HCT116 (cell line): ENCODE measurements at regions not wholly inside any gene's neighbourhood (a gene's known extent, or its start where the extent isn't known, plus 50 kb on each side); places are given as distances from the start of the nearest gene placed in this dataset.

ENCODE experiments used
- ATAC-seq: fragments of 200-7000 bp; cut with Tn5 transposase; 2 replicates; pipeline ENCODE4 v1.9.1; 2020; ENCODE audit warnings: mild to moderate bottlenecking, moderate library complexity
- BruUV-seq: library from RNA; stranded (reverse); fragments of 400-500 nt; replicated peaks from 2 replicates; lab custom pipeline; 2021; lab: Mats Ljungman, UMichigan
- CTCF ChIA-PET: fragments of 300-600 bp; sonication (Branson Sonifier 250); formaldehyde crosslinking; loops from one replicate; lab custom pipeline; 2021; ENCODE audit warnings: antibody characterized with exemption; lab: Charles Lee
- POLR2A ChIA-PET: fragments of 300-600, 350-600 bp; sonication (Branson Sonifier 250); formaldehyde crosslinking; loops from one replicate; lab custom pipeline; 2021; ENCODE audit warnings: antibody characterized with exemption; lab: Charles Lee
- RAD21 ChIA-PET, 2 experiments: fragments of 300-600 bp; sonication (Branson Sonifier 250); formaldehyde crosslinking; loops; one replicate each; lab custom pipeline; 2023; ENCODE audit warnings: low total read pairs in 2 of 2; ENCODE audit not compliant: uncharacterized antibody in 2 of 2, unreplicated experiment in 2 of 2, low non-redundant PET in 1 of 2; lab: Charles Lee
- DNase-seq: peaks from one replicate; pipeline ENCODE4 v3.0.0-alpha.2; 2010; ENCODE audit warnings: low read depth, low spot score
- H2AFZ ChIP-seq: fragments of 200-600 bp; shearing (Covaris generic), sonication (generic); 2 replicates; pipeline ENCODE4 v1.6.1; 2017; ENCODE audit warnings: low read depth, mixed run types, mixed read lengths, antibody characterized with exemption, low read length; ENCODE audit not compliant: poor library complexity, severe bottlenecking
- H3K27ac ChIP-seq: 2 replicates; pipeline ENCODE4 v1.5.1; 2012; ENCODE audit warnings: low read depth, low read length
- H3K27me3 ChIP-seq: fragments of 200-600 bp; sonication (generic); 2 replicates; pipeline ENCODE4 v1.6.1; 2016; ENCODE audit warnings: mixed run types, low read length, mixed read lengths; ENCODE audit not compliant: insufficient read depth
- H3K36me3 ChIP-seq, 2 experiments: fragments of 200-500 bp in 1 of 2; fragments of 200-600 bp in 1 of 2; sonication (Bioruptor generic) in 1 of 2; sonication (generic) in 1 of 2; 2 replicates each; pipeline versions ENCODE4 v1.5.1 to v1.6.1; 2014 to 2016; ENCODE audit warnings: low read length in 2 of 2, inconsistent platforms in 1 of 2, mixed read lengths in 1 of 2, mixed run types in 1 of 2; ENCODE audit not compliant: insufficient read depth in 2 of 2, control insufficient read depth in 1 of 2
- H3K4me1 ChIP-seq, 2 experiments: fragments of 200-600 bp in 1 of 2; sonication (generic) in 1 of 2; 2 replicates each; pipeline versions ENCODE4 v1.5.1 to v1.6.1; 2012 to 2017; ENCODE audit warnings: low read length in 2 of 2, inconsistent platforms in 1 of 2, mild to moderate bottlenecking in 1 of 2, mixed read lengths in 1 of 2, mixed run types in 1 of 2, moderate library complexity in 1 of 2; ENCODE audit not compliant: insufficient read depth in 2 of 2, control insufficient read depth in 1 of 2
- H3K4me2 ChIP-seq: fragments of 200-600 bp; sonication (generic); 2 replicates; pipeline ENCODE4 v1.6.1; 2017; ENCODE audit warnings: mixed run types, low read length, mixed read lengths
- H3K4me3 ChIP-seq, 2 experiments: fragments of 200-600 bp in 1 of 2; sonication (generic) in 1 of 2; replicated peaks in 1 of 2; 2 replicates each; pipeline ENCODE4 v1.5.1; 2011 to 2016; ENCODE audit warnings: low read length in 2 of 2, control low read depth in 1 of 2, low read depth in 1 of 2, mild to moderate bottlenecking in 1 of 2, mixed read lengths in 1 of 2, mixed run types in 1 of 2
- H3K79me2 ChIP-seq: fragments of 200-600 bp; sonication (generic); 2 replicates; pipeline ENCODE4 v1.6.1; 2017; ENCODE audit warnings: mild to moderate bottlenecking, mixed run types, low read length, moderate library complexity, mixed read lengths; ENCODE audit not compliant: insufficient read depth
- H3K9ac ChIP-seq: fragments of 200-600 bp; sonication (generic); 2 replicates; pipeline ENCODE4 v1.6.1; 2016; ENCODE audit warnings: low read length, mixed read lengths
- H3K9me2 ChIP-seq: fragments of 200-600 bp; sonication (generic), shearing (Covaris generic); 2 replicates; pipeline ENCODE4 v1.6.1; 2017; ENCODE audit warnings: mixed run types, mild to moderate bottlenecking, moderate library complexity; ENCODE audit not compliant: insufficient read depth
- H3K9me3 ChIP-seq, 2 experiments: fragments of 200-500 bp in 1 of 2; fragments of 200-600 bp in 1 of 2; sonication (Bioruptor generic) in 1 of 2; sonication (generic) in 1 of 2; 2 replicates each; pipeline ENCODE4 v1.6.1; 2014 to 2017; ENCODE audit warnings: low read length in 2 of 2, mixed read lengths in 2 of 2, inconsistent platforms in 1 of 2, low read depth in 1 of 2, mild to moderate bottlenecking in 1 of 2, mixed run types in 1 of 2, moderate library complexity in 1 of 2; ENCODE audit not compliant: control insufficient read depth in 1 of 2, insufficient read depth in 1 of 2
- H4K20me1 ChIP-seq: fragments of 200-600 bp; sonication (generic), shearing (Covaris generic); 2 replicates; pipeline ENCODE4 v1.6.1; 2017; ENCODE audit warnings: mixed run types, mild to moderate bottlenecking, moderate library complexity; ENCODE audit not compliant: insufficient read depth
- CBX3 ChIP-seq: IDR thresholded peaks from 2 replicates; pipeline ENCODE4 v1.6.1; 2012; ENCODE audit warnings: low read depth
- CTCF ChIP-seq, 3 experiments: fragments of 200-600 bp in 1 of 3; sonication (generic) in 1 of 3; IDR thresholded peaks in 2 of 3; conservative IDR thresholded peaks in 1 of 3; 2 replicates each; pipeline ENCODE4 v1.5.1; 2012 to 2017; ENCODE audit warnings: low read depth in 2 of 3, low read length in 2 of 3, antibody characterized with exemption in 1 of 3, borderline replicate concordance in 1 of 3, control low read depth in 1 of 3, mild to moderate bottlenecking in 1 of 3, mixed read lengths in 1 of 3, mixed run types in 1 of 3, moderate library complexity in 1 of 3; ENCODE audit not compliant: insufficient read depth in 1 of 3
- EGR1 ChIP-seq: IDR thresholded peaks from 2 replicates; pipeline ENCODE4 v1.6.1; 2012; ENCODE audit warnings: low read depth
- ELF1 ChIP-seq: IDR thresholded peaks from 2 replicates; pipeline ENCODE4 v1.6.1; 2012; ENCODE audit warnings: low read depth, borderline replicate concordance
- EZH2 ChIP-seq: fragments of 200-600 bp; sonication (generic); IDR thresholded peaks from 2 replicates; pipeline ENCODE4 v1.6.1; 2017; ENCODE audit warnings: antibody characterized with exemption, mixed run types
- EZH2phosphoT487 ChIP-seq: fragments of 200-600 bp; IDR thresholded peaks from 2 replicates; pipeline ENCODE4 v1.6.1; 2018; ENCODE audit warnings: antibody characterized with exemption, borderline replicate concordance
- FOSL1 ChIP-seq: IDR thresholded peaks from 2 replicates; pipeline ENCODE4 v1.6.1; 2012; ENCODE audit warnings: low read depth
- JUND ChIP-seq: IDR thresholded peaks from 2 replicates; pipeline ENCODE4 v1.6.1; 2012
- MAX ChIP-seq: IDR thresholded peaks from 2 replicates; pipeline ENCODE4 v1.6.1; 2012
- POLR2A ChIP-seq: IDR thresholded peaks from 2 replicates; pipeline ENCODE4 v1.7.0; 2011; ENCODE audit warnings: borderline replicate concordance; ENCODE audit not compliant: insufficient read depth, insufficient read length; ENCODE audit errors: extremely low read depth
- POLR2AphosphoS5 ChIP-seq: IDR thresholded peaks from 2 replicates; pipeline ENCODE4 v1.6.1; 2011; ENCODE audit warnings: mild to moderate bottlenecking, low read depth, low read length, moderate library complexity
- RAD21 ChIP-seq: IDR thresholded peaks from 2 replicates; pipeline ENCODE4 v1.6.1; 2012; ENCODE audit warnings: low read depth, mild to moderate bottlenecking
- REST ChIP-seq: IDR thresholded peaks from 2 replicates; pipeline ENCODE4 v1.6.1; 2012; ENCODE audit warnings: low read depth
- SIN3A ChIP-seq: IDR thresholded peaks from 2 replicates; pipeline ENCODE4 v1.6.1; 2012; ENCODE audit warnings: low read depth
- SP1 ChIP-seq: IDR thresholded peaks from 2 replicates; pipeline ENCODE4 v1.6.1; 2012; ENCODE audit warnings: low read depth
- SRF ChIP-seq: IDR thresholded peaks from 2 replicates; pipeline ENCODE4 v1.6.1; 2012; ENCODE audit warnings: low read depth
- ZBTB33 ChIP-seq: IDR thresholded peaks from 2 replicates; pipeline ENCODE4 v1.6.1; 2011; ENCODE audit warnings: mild to moderate bottlenecking, low read length, moderate library complexity; ENCODE audit not compliant: insufficient replicate concordance; ENCODE audit errors: extremely low read depth
- ZFX ChIP-seq: fragments of 450-650 bp; IDR thresholded peaks from 2 replicates; pipeline ENCODE4 v1.6.1; 2017
- intact Hi-C: fragments of 100-400 bp; cut with micrococcal nuclease; formaldehyde crosslinking; loops from 2 replicates; pipeline ENCODE4 v1.10.0; 2022

GRCh38 chr1:168806952-168807351, 77.9 kb upstream of the DPT start:
- H3K4me3 ChIP-seq, result no peak overlapping the region
- no peak overlapping the region for H3K4me2 ChIP-seq
- H3K9me2 ChIP-seq, result no peaks in the 10 kb centered on the region; the same call in 1 of the 2 replicates
- DNase-seq, result no peak
- CTCF ChIA-PET, result no interaction called here
- RAD21 ChIA-PET, result interaction anchor here in 1 of 2 experiments (0.6 kb wide), 1 partner anchor 464 kb away, joined by 3 read pairs; no protein-coding TSS in a partner anchor
- POLR2A ChIA-PET, result no interaction called here
- H3K36me3 ChIP-seq, result no peaks in the 10 kb centered on the region
- H3K27ac ChIP-seq, result no peak overlapping the region
- no peak overlapping the region for H2AFZ ChIP-seq
- TF ChIP-seq SRF, result no peak
- no peak for TF ChIP-seq POLR2AphosphoS5
- TF ChIP-seq SIN3A, result no peak
- TF ChIP-seq EGR1, result no peak
- no peak for TF ChIP-seq POLR2A
- no peak for TF ChIP-seq REST
- TF ChIP-seq JUND, result no peak
- no peak for TF ChIP-seq FOSL1
- TF ChIP-seq CTCF (IDR thresholded peaks at IDR 0.05 in 2 of 3, conservative IDR thresholded peaks at IDR 0.05 in 1 of 3; ENCODE audit: borderline replicate concordance in 1 of 3, insufficient read depth in 1 of 3, low read depth in 2 of 3, low read length in 2 of 3), result no peak
- no peak for TF ChIP-seq RAD21
- TF ChIP-seq ELF1, result no peak
- no peak for TF ChIP-seq ZFX
- no peak for TF ChIP-seq ZBTB33
- no peak for TF ChIP-seq EZH2
- TF ChIP-seq CBX3, result no peak
- TF ChIP-seq SP1, result no peak
- no peak for TF ChIP-seq EZH2phosphoT487
- TF ChIP-seq MAX, result no peak
- TF ChIP-seq, all 23 proteins: peak for 0
- intact Hi-C loops, result no loop called here
- H3K4me1 ChIP-seq, result no peaks in the 10 kb centered on the region
- BruUV-seq, result no TSS peak
- H3K9ac ChIP-seq, result no peak overlapping the region
- no peaks in the 10 kb centered on the region for H4K20me1 ChIP-seq
- H3K79me2 ChIP-seq, result no peaks in the 10 kb centered on the region
- no peaks in the 10 kb centered on the region for H3K9me3 ChIP-seq
- no peaks in the 10 kb centered on the region for H3K27me3 ChIP-seq
- ATAC-seq, result no peak
